Transverse colon (tissue), 3 donors: ENCODE measurements at regions not wholly inside any gene's neighbourhood (a gene's known extent, or its start where the extent isn't known, plus 50 kb on each side); places are given as distances from the start of the nearest gene placed in this dataset.

ENCODE experiments used
- CTCF ChIP-seq, 5 experiments: fragments of 200-600 bp in 3 of 5; fragments of 450-650 bp in 2 of 5; sonication (generic) in 3 of 5; IDR thresholded peaks; 1 replicate in 2 of 5; 2 replicates in 3 of 5; pipeline ENCODE4 v1.5.1; 2016 to 2017; ENCODE audit warnings: antibody characterized with exemption in 5 of 5, inconsistent platforms in 3 of 5, mild to moderate bottlenecking in 2 of 5, moderate library complexity in 1 of 5
- POLR2A ChIP-seq: fragments of 450-650 bp; IDR thresholded peaks from one replicate; pipeline ENCODE4 v1.6.1; 2016; ENCODE audit warnings: antibody characterized with exemption, mild to moderate bottlenecking, moderate library complexity

DNA sequence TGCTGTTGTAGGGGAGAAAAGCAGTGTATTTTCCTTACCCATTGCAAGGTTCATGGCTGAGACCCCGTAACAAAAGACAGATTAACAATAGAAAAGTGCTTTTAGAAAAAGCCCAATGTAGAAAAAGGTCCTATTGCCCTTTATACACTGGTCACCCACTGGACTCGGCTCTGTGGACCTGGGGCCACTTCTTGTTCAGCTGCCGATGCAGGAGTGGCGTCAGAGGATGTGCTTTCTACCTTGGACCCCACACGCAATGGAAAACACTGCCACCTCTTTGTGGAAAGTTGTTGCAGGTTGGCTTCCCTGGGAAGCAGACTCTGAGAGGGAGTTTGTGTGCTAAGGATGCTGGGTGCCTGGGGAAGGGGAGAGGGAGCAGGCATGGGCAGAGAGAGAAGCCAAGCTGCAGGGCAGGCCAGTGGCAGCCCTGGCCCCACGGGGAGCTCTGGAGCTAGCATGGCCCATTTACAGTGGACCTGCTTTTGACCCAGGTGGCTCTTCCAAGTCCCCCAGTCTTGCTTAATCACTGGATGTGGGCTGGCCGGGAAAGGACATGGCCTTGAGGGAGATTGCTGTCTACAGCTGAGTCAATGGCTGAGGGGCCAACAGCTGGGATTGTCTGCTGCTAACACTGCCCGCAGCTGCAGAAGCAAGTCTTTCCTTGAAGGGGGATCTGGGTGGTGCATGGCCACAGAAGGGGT, 142.9 kb downstream of the CDC5L start:
- no peak for TF ChIP-seq CTCF (IDR thresholded peaks at IDR 0.05)
- no peak for TF ChIP-seq POLR2A
